Activated CD8-positive, alpha-beta memory T cell treated with anti-CD3 and anti-CD28 coated beads for 4 hours (primary cell): ENCODE measurements at regions not wholly inside any gene's neighbourhood (a gene's known extent, or its start where the extent isn't known, plus 50 kb on each side); places are given as distances from the start of the nearest gene placed in this dataset.

Source experiments
- DNase-seq, 2 donors: peaks; one replicate each; pipeline ENCODE4 v3.0.0-alpha.2; 2020; ENCODE audit warnings: low read depth in 2 of 2

- DNase-seq: no peak
Measured at GRCh38 chr15:70264738-70265465, 167.2 kb upstream of the TLE3 start.

GRCh38 chr15:70264014-70264582, 166.4 kb upstream of the TLE3 start:
- DNase-seq: no peak

GRCh38 chr15:70262591-70263274, 165.0 kb upstream of the TLE3 start:
- DNase-seq: no peak

GRCh38 chr15:70262171-70262570, 164.5 kb upstream of the TLE3 start:
- no peak for DNase-seq

GRCh38 chr15:70261083-70261482, 163.4 kb upstream of the TLE3 start:
- DNase-seq: no peak

- no peak for DNase-seq
Measured at GRCh38 chr15:70260580-70260979, 162.9 kb upstream of the TLE3 start.

- no peak for DNase-seq
Measured at GRCh38 chr15:70259640-70260508, 162.2 kb upstream of the TLE3 start.

- DNase-seq: peak in 1 of 2 donors; percentile 21
Measured at GRCh38 chr15:70259028-70259424, 161.3 kb upstream of the TLE3 start.

GRCh38 chr15:70258369-70259027, 160.8 kb upstream of the TLE3 start:
- DNase-seq: peak; percentile 43 to 55

GRCh38 chr15:70257573-70258248, 160.0 kb upstream of the TLE3 start:
- DNase-seq: no peak

- DNase-seq: no peak
Measured at GRCh38 chr15:70257047-70257446, 159.3 kb upstream of the TLE3 start.

- DNase-seq: no peak
Measured at GRCh38 chr15:70254311-70254869, 156.7 kb upstream of the TLE3 start.

- DNase-seq: no peak
Measured at GRCh38 chr15:70253461-70254156, 155.9 kb upstream of the TLE3 start.

- DNase-seq: no peak
Measured at GRCh38 chr15:70252951-70253320, 155.2 kb upstream of the TLE3 start.

GRCh38 chr15:70252056-70252950, 154.6 kb upstream of the TLE3 start:
- no peak for DNase-seq

- DNase-seq: no peak
Measured at GRCh38 chr15:70251246-70251990, 153.7 kb upstream of the TLE3 start.

- DNase-seq: no peak
Measured at GRCh38 chr15:70250208-70251201, 152.8 kb upstream of the TLE3 start.
